ENCODE measurements at regions not wholly inside any gene's neighbourhood (a gene's known extent, or its start where the extent isn't known, plus 50 kb on each side); places are given as distances from the start of the nearest gene placed in this dataset.

DNA sequence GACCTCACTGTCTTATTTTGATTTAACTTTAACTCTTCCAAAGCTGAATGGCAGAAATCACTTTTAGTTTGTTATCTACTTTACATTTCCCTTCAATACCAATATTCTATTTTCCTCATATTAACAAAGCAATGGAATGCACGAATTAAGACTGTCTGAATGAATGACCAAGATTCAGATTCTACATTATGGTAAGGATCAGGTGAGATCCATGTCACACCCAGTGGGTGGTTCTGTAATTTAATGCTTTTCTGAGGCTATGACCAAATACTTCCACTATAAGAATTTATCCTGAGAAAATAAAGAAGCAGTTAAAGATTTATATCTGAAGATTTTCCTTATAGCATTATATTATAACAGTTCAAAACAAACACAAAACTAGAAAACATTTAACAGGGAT lies 90.2 kb upstream of the NUPR2 start:
- TF ChIP-seq GATA2 (CRISPR knock-in tag; IDR thresholded peaks at IDR 0.05) (no peak), CTCF (IDR thresholded peaks at IDR 0.05) (no peak), YY1 (IDR thresholded peaks at IDR 0.05; ENCODE audit: low read depth) (no peak), RCOR1 (IDR thresholded peaks at IDR 0.05; ENCODE audit: low read length) (no peak), JUND (IDR thresholded peaks at IDR 0.05) (no peak), SIN3A (IDR thresholded peaks at IDR 0.05; ENCODE audit: borderline replicate concordance, low read depth, low read length) (no peak), CHD2 (IDR thresholded peaks at IDR 0.05; ENCODE audit: low read length, partially characterized antibody) (no peak), POLR2AphosphoS5 (IDR thresholded peaks at IDR 0.05; ENCODE audit: low read depth, low read length) (no peak), EP300 (IDR thresholded peaks at IDR 0.05; ENCODE audit: borderline replicate concordance in 1 of 2, low read depth in 1 of 2, low read length in 1 of 2) (no peak)
- TF ChIP-seq, protein P1, sequence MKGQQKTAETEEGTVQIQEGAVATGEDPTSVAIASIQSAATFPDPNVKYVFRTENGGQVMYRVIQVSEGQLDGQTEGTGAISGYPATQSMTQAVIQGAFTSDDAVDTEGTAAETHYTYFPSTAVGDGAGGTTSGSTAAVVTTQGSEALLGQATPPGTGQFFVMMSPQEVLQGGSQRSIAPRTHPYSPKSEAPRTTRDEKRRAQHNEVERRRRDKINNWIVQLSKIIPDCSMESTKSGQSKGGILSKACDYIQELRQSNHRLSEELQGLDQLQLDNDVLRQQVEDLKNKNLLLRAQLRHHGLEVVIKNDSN (IDR thresholded peaks at IDR 0.05; ENCODE audit: borderline replicate concordance, low read depth) = no peak
- TF ChIP-seq, protein P2, sequence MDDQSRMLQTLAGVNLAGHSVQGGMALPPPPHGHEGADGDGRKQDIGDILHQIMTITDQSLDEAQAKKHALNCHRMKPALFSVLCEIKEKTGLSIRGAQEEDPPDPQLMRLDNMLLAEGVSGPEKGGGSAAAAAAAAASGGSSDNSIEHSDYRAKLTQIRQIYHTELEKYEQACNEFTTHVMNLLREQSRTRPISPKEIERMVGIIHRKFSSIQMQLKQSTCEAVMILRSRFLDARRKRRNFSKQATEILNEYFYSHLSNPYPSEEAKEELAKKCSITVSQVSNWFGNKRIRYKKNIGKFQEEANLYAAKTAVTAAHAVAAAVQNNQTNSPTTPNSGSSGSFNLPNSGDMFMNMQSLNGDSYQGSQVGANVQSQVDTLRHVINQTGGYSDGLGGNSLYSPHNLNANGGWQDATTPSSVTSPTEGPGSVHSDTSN (IDR thresholded peaks at IDR 0.05) = no peak

Measured in SK-N-SH (cell line).